ENCODE measurements at regions not wholly inside any gene's neighbourhood (a gene's known extent, or its start where the extent isn't known, plus 50 kb on each side); places are given as distances from the start of the nearest gene placed in this dataset.

GRCh38 chr7:156014808-156015207, 202.5 kb upstream of the SHH start:
- Histone ChIP-seq H3K4me1 (ENCODE audit: insufficient read depth, low read length) (no peaks in the 10 kb centered on the region), H3K36me3 (ENCODE audit: insufficient read depth, low read length) (no peaks in the 10 kb centered on the region), H3K4me3 (ENCODE audit: insufficient read depth, low read depth, low read length) (no peak overlapping the region), H3K27ac (ENCODE audit: low read depth, low read length) (no peak overlapping the region), H3K79me2 (ENCODE audit: insufficient read depth, low read length) (no peaks in the 10 kb centered on the region), H3K27me3 (ENCODE audit: insufficient read depth, low read length) (no peaks in the 10 kb centered on the region), H3K9ac (ENCODE audit: low read length) (no peak overlapping the region), H2AFZ (ENCODE audit: low read depth, low read length) (no peak overlapping the region), H3K4me2 (ENCODE audit: low read length) (no peak overlapping the region), H4K20me1 (ENCODE audit: insufficient read depth, low read length) (no peaks in the 10 kb centered on the region), H3K9me3 (ENCODE audit: insufficient read depth, low read depth, low read length) (peaks cover 6% of the 10 kb centered on the region)
- Mint-ChIP-seq H3K4me3 (ENCODE audit: unreplicated experiment) (no peak overlapping the region), H3K4me1 (ENCODE audit: low read depth, unreplicated experiment) (no peaks in the 10 kb centered on the region), H3K9me3 (ENCODE audit: unreplicated experiment) (peaks cover 1% of the 10 kb centered on the region), H3K27me3 (ENCODE audit: low read depth, unreplicated experiment) (peaks cover 13% of the 10 kb centered on the region), H3K27ac (ENCODE audit: unreplicated experiment) (no peak overlapping the region), H3K36me3 (ENCODE audit: low read depth, unreplicated experiment) (peaks cover 2% of the 10 kb centered on the region)
- DNase-seq (ENCODE audit: low read depth) (no peak), FAIRE-seq (no peak)
- TF ChIP-seq EZH2 (IDR thresholded peaks at IDR 0.05; ENCODE audit: insufficient read depth, low read length), result no peak
- no peak for TF ChIP-seq CTCF (IDR thresholded peaks at IDR 0.05; ENCODE audit: insufficient read depth, low read depth, low read length)

GRCh38 chr7:156014201-156014600, 201.9 kb upstream of the SHH start:
- Histone ChIP-seq H3K79me2 (ENCODE audit: insufficient read depth, low read length) (no peaks in the 10 kb centered on the region), H4K20me1 (ENCODE audit: insufficient read depth, low read length) (no peaks in the 10 kb centered on the region), H3K27me3 (ENCODE audit: insufficient read depth, low read length) (no peaks in the 10 kb centered on the region), H3K9me3 (ENCODE audit: insufficient read depth, low read depth, low read length) (peaks cover 5% of the 10 kb centered on the region), H3K36me3 (ENCODE audit: insufficient read depth, low read length) (no peaks in the 10 kb centered on the region), H3K4me1 (ENCODE audit: insufficient read depth, low read length) (no peaks in the 10 kb centered on the region), H3K4me2 (ENCODE audit: low read length) (no peak overlapping the region), H3K9ac (ENCODE audit: low read length) (no peak overlapping the region), H3K27ac (ENCODE audit: low read depth, low read length) (no peak overlapping the region), H2AFZ (ENCODE audit: low read depth, low read length) (no peak overlapping the region), H3K4me3 (ENCODE audit: insufficient read depth, low read depth, low read length) (no peak overlapping the region)
- no peak overlapping the region for H3K4me3 Mint-ChIP-seq (ENCODE audit: unreplicated experiment)
- DNase-seq (ENCODE audit: low read depth) (no peak), FAIRE-seq (no peak)
- H3K4me1 Mint-ChIP-seq (ENCODE audit: low read depth, unreplicated experiment), result no peaks in the 10 kb centered on the region
- TF ChIP-seq EZH2 (IDR thresholded peaks at IDR 0.05; ENCODE audit: insufficient read depth, low read length), result no peak
- no peak for TF ChIP-seq CTCF (IDR thresholded peaks at IDR 0.05; ENCODE audit: insufficient read depth, low read depth, low read length)
- no peak overlapping the region for H3K27ac Mint-ChIP-seq (ENCODE audit: unreplicated experiment)
- peaks cover 2% of the 10 kb centered on the region for H3K36me3 Mint-ChIP-seq (ENCODE audit: low read depth, unreplicated experiment)
- H3K27me3 Mint-ChIP-seq (ENCODE audit: low read depth, unreplicated experiment), result peaks cover 13% of the 10 kb centered on the region
- peaks cover 1% of the 10 kb centered on the region for H3K9me3 Mint-ChIP-seq (ENCODE audit: unreplicated experiment)

DNA sequence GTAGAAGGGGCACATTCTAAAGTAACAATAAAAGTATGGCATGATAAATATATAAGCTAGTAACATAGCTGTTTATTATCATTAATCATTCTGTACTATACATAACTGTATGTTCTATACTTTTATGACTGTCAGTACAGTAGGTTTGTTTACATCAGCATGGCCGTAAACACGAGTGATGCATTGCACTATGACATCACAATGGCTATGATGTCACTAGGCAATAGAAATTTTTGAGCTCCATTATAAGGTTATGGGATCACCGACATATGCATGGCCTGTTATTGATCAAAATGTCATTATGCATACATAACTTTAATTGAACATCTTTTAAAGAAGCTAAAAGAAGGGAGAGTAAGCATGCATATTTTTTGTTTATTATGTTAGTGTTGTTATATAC, 200.1 kb upstream of the SHH start:
- peaks cover 4% of the 10 kb centered on the region for H3K9me3 ChIP-seq (ENCODE audit: insufficient read depth, low read depth, low read length)
- H3K4me3 ChIP-seq (ENCODE audit: insufficient read depth, low read depth, low read length), result no peak overlapping the region
- H3K4me1 Mint-ChIP-seq (ENCODE audit: low read depth, unreplicated experiment), result no peaks in the 10 kb centered on the region
- no peak overlapping the region for H2AFZ ChIP-seq (ENCODE audit: low read depth, low read length)
- no peak overlapping the region for H3K27ac ChIP-seq (ENCODE audit: low read depth, low read length)
- no peak for FAIRE-seq
- H3K27ac Mint-ChIP-seq (ENCODE audit: unreplicated experiment), result no peak overlapping the region
- no peaks in the 10 kb centered on the region for H3K4me1 ChIP-seq (ENCODE audit: insufficient read depth, low read length)
- H3K9me3 Mint-ChIP-seq (ENCODE audit: unreplicated experiment), result peaks cover 1% of the 10 kb centered on the region
- H3K4me2 ChIP-seq (ENCODE audit: low read length), result no peak overlapping the region
- DNase-seq (ENCODE audit: low read depth), result no peak
- H3K79me2 ChIP-seq (ENCODE audit: insufficient read depth, low read length), result no peaks in the 10 kb centered on the region
- peaks cover 5% of the 10 kb centered on the region for H3K27me3 Mint-ChIP-seq (ENCODE audit: low read depth, unreplicated experiment)
- H3K36me3 Mint-ChIP-seq (ENCODE audit: low read depth, unreplicated experiment), result no peaks in the 10 kb centered on the region
- no peaks in the 10 kb centered on the region for H4K20me1 ChIP-seq (ENCODE audit: insufficient read depth, low read length)
- no peaks in the 10 kb centered on the region for H3K27me3 ChIP-seq (ENCODE audit: insufficient read depth, low read length)
- H3K4me3 Mint-ChIP-seq (ENCODE audit: unreplicated experiment), result no peak overlapping the region
- H3K36me3 ChIP-seq (ENCODE audit: insufficient read depth, low read length), result no peaks in the 10 kb centered on the region
- no peak overlapping the region for H3K9ac ChIP-seq (ENCODE audit: low read length)
- TF ChIP-seq EZH2 (IDR thresholded peaks at IDR 0.05; ENCODE audit: insufficient read depth, low read length), result no peak
- TF ChIP-seq CTCF (IDR thresholded peaks at IDR 0.05; ENCODE audit: insufficient read depth, low read depth, low read length), result no peak
